ENCODE measurements at regions not wholly inside any gene's neighbourhood (a gene's known extent, or its start where the extent isn't known, plus 50 kb on each side); places are given as distances from the start of the nearest gene placed in this dataset.

DNA sequence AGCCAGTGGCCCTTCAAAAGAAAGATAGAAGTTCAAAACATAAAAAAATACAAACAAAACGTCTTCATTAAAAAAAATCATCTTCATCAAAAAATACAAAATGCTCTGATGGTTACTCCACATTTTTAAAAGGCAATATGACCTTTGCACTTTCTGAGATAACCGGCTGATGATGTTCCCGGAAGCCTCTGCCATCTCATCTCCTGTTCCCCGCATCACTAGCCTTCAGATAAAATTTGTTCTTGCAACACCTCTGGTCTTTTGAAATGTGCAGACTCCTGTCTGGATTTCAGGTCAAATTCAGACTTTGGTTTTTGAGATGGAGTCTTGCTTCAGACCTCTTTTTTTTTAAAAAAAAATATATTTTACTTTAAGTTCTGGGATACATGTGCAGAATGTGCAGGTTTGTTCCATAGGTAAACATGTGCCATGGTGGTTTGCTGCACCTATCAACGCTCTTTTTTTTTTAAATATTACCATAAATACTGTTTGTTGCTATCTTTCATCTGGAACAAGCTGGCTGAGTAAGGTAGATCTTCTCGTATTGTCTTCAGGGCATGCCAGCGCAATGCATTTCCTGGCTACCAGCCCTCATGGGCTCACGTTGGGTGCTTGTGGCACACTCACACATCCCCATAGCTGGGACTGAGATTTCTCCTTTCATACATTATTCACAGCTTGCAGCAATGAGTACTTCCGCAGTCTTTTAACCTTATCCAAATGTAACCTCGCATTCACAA, 418.9 kb upstream of the ARGLU1 start:
- no peak for DNase-seq

GRCh38 chr13:106986033-106986484, 418.1 kb upstream of the ARGLU1 start:
- DNase-seq, result no peak

DNA sequence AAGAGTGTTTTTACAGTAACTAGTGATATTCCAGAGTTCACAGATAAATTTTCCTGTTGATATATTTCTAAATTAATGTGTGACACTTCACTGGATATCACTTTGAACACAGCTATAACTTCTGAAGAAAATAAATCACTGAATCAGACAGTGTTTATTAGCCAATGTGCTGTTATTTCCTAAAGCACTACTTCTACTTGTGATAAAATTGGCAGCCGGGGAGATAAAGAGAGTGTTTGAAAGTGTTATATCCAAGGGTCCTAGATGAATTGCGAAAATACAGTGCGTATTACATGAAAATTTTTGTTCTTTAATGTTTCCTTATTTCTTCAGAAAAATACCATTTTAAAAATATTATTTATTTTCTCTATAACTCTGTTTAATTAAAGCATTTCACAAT, 417.5 kb upstream of the ARGLU1 start:
- DNase-seq, result no peak

GRCh38 chr13:106981051-106981450, 413.1 kb upstream of the ARGLU1 start:
- DNase-seq, result no peak

- no peak for DNase-seq
Measured at GRCh38 chr13:106967391-106967790, 399.5 kb upstream of the ARGLU1 start.

DNA sequence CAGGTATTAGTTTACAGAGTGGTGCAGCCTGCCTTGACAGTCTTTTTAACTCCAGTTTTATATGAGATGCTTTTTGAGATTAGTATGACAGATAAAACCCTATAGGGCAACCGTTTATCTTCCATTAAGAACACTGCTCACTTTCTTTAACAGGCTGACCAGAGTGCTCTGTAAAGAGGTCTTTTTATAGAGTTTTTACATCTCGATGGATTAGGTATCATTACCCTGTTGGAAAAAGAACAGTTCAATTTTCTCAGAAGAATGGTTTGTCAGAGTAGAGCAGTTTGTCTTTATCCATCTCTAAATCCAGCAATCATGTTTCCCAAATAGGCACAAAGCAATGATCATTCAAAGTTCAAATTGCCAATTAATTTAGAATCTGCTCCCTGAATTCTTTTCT, 395.2 kb upstream of the ARGLU1 start:
- no peak for DNase-seq

DNA sequence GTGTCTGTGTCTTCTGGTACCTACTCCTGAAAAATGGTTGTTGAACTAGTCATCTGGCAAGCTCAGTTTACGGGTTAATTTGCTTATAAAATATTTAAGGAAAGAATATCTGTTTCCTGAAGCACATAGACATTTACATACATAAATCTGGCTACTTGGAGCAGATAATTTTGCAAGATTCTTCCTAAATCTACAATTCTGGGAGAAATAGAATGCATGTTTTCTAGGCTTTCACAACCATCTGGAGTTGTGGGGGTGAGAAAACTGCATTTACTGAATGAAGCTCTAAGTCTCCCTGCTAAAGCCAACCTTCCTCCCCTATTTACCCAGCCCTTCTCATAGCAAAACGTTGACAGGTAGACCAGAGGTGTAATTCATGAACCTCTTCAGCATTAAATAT, 393.7 kb upstream of the ARGLU1 start:
- no peak for DNase-seq

DNA sequence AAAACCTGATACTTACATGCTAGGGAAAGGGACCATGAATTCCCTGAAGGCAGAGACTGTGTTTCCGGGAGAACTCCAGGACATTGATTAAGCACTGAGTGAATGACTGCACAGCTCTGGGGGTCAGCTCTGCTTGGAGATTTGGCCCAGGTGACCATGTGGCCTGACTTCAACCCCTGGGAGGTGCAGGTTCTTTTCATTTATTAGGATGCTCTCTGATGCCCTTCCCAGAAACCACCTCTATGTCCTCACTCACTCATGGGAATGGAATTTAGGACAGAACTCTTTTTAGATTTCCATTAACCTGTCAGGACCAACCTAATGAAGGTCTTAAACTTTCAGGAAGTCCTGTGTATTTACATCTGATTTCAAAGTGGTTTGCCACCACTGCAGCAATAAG, 393.3 kb upstream of the ARGLU1 start:
- no peak for DNase-seq

DNA sequence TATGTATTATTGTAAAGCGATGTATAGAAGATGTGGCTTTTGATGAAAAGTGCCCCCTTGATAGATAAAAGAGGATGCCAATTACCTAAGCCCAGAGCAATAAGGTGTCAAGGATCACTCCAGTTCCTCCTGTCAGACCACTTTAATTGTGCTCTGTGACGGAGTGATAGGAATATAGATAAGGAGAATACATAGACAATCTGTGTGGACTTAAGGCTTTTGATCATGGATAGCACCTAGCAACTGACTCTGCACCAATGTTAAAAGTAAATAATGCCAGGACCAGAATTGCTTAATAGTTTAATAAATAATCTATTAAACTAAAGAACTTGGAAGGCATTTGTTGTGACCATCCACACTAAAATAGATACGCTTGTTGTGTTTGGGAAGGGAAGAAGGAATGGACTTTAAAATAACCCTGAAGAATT, 390.7 kb upstream of the ARGLU1 start:
- no peak for DNase-seq

DNA sequence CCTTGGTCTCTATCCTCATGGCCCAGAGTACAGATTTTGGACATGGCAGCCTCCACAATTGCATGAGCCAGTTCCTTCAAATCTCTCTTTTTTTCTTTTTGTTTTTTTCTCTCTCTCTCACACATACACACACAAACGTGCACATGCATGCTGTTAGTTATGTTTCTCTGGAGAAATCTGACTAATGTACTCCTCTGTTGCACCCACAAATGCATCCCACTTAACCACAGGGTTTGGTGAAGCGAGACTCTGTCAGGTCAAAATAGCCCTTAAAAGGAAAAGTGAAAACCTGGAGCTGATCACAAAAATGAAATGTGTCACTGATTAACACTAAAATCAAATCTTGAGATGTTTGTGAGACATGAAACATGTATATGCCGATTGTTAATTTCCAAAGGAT, 374.6 kb upstream of the ARGLU1 start:
- no peak for DNase-seq

GRCh38 chr13:106941779-106942178, 373.8 kb upstream of the ARGLU1 start:
- DNase-seq, result no peak

DNA sequence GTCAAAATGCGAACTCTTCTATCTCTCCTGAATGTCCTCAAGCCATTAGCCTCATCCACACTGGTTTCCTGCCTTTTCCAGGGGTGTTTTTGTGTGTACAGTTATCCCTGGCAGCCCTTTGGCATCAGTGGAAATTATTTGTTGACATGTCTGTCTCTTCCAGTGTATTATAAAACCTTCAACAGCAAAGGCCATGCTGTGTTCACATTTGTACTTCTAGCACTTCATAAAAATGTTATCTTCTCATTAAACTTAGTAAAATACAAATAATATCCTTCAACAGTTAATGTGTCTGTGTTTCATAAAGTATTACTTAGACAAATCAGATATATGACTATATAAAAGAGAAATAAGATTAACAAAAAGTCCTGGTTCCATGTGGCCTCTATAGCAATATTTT, 359.5 kb upstream of the ARGLU1 start:
- no peak for DNase-seq

GRCh38 chr13:106922384-106922783, 354.4 kb upstream of the ARGLU1 start:
- no peak for DNase-seq

DNA sequence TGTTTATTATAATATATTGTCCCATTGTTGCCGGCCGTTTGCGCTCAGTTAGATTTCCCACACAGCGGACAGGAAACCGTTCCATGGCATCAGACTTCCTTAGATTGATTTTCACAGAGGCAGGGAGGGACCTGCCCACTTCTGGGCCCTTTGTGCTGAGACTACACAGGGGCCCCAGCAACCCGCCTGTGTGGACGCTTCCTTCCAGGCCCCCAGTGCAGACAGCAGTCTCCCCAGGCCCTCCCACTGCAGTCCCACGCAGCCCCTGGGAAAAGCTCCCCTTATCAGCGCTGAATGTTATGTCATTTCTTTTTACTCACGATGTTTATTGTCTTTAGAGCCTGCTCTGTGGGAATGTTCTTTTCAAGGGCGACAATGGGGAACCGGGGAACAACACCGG, 351.7 kb upstream of the ARGLU1 start:
- no peak for DNase-seq

DNA sequence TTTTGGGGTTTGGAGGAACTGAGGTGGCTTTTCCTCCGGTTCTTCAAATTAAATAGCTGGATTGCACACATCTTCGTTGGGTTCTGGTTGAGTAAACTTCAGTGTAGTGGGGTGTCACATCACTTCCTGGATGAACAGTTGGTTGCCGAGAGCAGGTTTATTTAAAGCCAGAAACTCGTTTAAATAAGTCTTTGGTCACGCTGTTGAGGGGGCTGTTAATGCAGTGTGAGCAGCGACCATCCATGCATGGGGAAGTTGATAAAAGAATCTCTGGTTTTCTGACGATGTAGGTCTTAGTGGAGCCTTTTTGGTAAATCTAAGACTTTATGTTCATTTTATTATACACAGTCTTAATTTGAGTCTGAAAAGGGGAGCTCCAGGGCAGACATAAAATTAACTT, 351.2 kb upstream of the ARGLU1 start:
- no peak for DNase-seq

- DNase-seq, result no peak
Measured at GRCh38 chr13:106918557-106918860, 350.6 kb upstream of the ARGLU1 start.

- DNase-seq, result no peak
Measured at GRCh38 chr13:106917673-106918556, 350.0 kb upstream of the ARGLU1 start.

GRCh38 chr13:106917024-106917571, 349.2 kb upstream of the ARGLU1 start:
- no peak for DNase-seq

GRCh38 chr13:106916329-106916976, 348.5 kb upstream of the ARGLU1 start:
- no peak for DNase-seq

- no peak for DNase-seq
Measured at GRCh38 chr13:106915146-106915545, 347.2 kb upstream of the ARGLU1 start.

DNA sequence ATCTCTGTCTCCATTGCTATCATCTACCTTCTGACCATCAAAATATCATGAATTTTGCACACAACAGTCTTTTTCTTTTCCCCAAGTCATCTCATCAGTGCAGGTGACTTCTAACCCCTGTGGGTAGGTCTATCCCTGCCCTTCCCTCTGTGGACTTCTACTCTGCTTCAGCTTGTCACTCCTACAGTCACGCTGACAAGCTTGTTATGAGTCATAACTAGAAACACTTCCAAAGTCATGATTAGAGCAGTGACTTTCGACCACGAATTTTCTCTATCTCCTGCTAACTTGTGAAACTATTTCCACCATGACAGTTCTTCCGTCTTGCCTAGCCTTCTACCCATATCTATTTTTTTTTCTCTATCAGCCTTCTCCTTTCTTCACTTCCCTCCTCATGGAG, 343.7 kb upstream of the ARGLU1 start:
- no peak for DNase-seq

DNA sequence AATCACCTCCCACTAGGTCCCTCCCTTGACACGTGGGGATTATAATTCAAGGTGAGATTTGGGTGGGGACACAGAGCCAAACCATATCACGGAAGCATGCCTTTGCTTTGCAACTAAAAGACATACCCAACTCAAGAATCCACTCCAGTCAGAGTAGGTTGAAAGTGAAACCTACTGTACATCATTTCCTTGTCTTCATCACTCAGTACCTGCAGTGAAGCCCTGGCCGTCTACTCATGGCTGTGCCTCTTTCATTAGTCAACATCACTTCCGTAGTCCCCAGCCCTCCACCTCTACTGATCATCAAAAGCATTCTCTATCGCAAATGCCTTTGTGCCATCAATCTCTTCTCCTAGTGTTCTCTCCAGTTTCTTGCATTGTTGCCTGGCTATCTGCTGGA, 343.1 kb upstream of the ARGLU1 start:
- DNase-seq, result no peak

GRCh38 chr13:106906426-106906996, 338.6 kb upstream of the ARGLU1 start:
- DNase-seq, result no peak

Measured in NCI-H1436 treated with DMSO at 0.1 percent for 48 hours (cell line).